Activated CD4-positive, alpha-beta T cell treated with anti-CD3 and anti-CD28 coated beads for 1 hour (primary cell): ENCODE measurements at regions not wholly inside any gene's neighbourhood (a gene's known extent, or its start where the extent isn't known, plus 50 kb on each side); places are given as distances from the start of the nearest gene placed in this dataset.
"Not testable (repeated sequence)": the region's sequence is repeated elsewhere in the genome, so short reads cannot be mapped to it uniquely, and the experiment has no call there.

ENCODE experiments used
- DNase-seq: peaks from one replicate; pipeline ENCODE4 v3.0.0-alpha.2; 2020

DNA sequence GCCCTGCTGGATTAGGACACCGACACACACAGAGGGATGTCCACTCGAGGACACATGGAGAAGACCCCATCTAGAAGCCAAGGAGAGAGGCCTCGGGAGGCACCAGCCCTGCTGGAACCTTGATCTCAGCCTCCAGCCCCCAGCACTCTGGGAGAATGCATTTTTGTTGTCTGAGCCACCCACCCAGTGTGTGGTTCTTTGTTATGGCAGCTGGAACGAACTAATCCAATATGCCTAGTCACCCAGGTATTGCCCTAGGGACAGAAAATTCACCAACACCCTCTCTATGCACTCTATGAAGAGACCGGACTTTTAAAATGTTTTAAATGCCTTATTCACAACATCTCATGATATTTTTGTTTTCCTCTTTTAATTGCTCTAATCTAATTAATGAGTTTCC is 117.4 kb downstream of the CRYAA start:
- no peak for DNase-seq

DNA sequence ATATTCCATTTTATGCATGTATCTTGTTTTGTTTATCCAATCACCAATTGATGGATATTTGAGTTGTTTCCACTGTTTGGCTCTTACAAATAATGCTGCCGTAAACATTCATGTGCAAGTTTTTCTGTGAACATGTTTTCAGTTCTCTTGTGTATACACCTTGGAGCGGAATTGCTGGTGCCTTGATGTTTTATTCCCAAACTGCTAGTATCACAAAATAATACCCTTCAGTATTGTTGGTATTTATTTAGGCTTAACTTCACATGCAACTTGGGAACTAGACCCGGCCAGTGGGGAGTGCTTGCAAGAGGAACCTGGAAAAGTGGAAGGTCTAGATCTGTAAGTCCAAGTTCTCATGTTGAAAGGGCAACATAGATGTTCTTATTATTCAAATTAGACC is 115.9 kb downstream of the CRYAA start:
- DNase-seq, result no peak

DNA sequence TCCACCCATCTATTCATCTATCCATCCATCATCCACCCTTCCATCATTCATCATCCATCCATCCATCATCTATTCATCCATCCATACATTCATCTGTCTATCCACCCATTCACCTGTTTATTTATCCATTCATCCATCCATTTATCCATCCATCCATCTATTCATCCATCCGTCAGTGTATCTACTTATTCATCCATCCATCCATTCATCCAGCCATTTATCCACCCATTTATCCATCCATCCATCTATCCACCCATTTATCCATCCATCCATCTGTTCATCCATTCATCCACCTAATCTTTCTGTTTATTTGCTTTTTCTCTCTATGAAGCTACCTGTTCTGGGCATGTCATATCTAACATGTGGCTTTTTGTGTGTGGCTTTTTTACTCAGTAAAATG is 115.4 kb downstream of the CRYAA start:
- DNase-seq, result no peak

DNA sequence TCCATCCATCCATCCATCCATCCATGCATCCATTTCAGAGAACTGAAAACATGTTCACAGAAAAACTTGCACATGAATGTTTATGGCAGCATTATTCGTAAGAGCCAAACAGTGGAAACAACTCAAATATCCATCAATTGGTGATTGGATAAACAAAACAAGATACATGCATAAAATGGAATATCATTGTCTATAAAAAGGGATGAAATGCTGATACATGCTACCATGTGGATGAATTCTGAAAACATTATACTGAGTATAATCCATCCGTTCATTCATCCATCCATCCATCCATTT is 115.1 kb downstream of the CRYAA start:
- DNase-seq, result not testable (repeated sequence)

DNA sequence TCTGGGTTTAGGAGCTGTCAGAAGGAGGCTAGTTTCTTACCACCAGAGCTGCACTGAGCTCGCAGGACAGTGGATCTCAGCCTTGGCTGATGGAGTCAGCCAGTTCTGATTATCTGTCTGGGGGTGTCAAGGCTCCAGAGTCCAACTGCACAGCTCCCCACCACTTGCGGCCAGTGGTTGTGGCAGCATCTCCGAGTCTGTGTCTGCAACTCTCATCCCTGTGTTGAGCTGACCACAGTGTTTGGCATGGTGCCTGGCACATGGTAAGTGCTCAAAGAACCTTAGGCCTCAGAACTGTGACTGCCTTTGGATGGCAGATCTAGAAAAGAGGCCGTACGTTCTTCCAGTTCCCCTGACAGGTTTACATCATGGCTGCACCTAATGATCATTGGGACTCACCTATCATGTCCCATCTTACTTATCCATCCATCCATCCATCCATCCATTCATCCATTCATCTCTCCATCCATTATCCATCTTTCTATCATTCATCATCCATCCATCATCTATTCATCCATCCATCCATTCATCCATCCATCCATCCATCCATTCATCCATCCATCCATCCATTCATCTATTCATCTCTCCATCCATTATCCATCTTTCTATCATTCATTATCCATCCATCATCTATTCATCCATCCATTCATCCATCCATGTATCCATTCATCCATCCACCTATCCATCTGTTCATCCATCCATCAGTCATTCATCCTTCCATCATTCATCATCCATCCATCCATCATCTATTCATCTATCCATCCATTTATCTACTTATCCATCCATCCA is 114.5 kb downstream of the CRYAA start:
- no peak for DNase-seq

DNA sequence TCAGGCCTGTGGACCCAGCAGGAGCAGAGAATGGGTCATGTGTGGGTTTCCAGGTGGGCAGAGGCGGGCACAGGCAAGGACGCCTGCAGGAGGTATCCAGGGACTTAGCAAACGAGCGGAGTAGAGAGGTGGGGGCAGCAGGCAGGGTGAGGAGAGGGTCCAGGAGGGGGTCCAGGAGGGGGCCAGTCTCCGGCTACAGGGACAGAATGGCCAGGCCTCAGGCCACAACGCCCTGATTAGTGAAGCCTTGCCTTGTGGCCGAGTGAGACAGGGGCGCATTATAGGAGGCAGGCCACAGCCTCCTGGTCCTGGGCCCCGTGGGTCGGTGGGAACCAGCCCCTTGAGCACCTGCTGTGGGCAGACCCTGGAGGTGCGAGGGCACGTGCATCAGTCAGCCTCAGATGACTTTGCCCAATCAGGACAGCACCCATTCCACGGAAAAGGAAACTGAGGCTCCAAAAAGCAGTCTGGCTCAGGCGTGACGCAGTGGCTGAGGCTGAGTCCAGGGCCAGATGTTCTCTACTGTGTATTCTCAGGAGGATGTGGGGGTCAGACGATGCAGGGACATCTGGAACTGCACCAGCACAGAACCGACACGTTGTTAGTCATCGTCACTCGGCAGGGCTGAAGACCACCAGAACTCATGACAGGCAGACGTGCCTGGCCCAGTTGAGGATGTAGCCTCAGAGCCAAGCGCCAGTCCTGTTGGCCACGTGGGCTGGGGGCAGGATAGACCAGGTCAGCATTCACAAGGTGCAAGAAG is 113.7 kb downstream of the CRYAA start:
- DNase-seq, result no peak

DNA sequence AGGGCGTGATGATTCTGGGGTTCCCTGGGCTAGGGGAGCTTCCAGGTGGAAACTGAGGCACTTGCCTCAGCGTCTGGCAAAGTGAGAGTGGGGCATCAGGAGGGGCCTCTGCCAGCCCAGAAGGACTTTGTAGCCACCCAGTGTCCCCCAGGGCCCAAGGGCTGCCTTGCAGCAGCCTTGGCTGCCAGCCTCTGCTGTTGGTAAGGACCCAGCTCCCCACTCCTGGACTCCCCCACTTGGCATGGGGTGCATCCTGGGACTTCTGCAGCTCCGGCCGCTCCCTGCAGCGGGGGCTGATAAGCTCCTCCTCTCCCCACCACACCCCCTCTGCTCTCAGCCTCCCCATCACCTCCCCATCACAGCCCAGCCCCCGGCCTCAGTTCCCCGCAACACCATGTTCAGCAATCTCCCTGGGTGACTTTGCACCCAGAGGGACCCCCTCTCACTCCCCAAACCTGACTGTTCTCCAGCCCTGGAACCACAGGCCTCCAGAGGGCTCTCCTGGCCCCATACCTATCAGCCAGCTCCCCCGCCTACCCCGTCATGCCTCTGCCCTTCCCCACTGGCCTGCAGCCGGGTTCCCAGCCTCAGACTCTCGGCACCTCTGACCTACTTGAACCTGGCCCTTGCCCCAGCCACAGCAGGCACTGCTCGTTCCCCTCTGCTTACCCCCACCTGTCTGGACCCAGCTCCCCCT is 113.0 kb downstream of the CRYAA start:
- DNase-seq, result no peak

DNA sequence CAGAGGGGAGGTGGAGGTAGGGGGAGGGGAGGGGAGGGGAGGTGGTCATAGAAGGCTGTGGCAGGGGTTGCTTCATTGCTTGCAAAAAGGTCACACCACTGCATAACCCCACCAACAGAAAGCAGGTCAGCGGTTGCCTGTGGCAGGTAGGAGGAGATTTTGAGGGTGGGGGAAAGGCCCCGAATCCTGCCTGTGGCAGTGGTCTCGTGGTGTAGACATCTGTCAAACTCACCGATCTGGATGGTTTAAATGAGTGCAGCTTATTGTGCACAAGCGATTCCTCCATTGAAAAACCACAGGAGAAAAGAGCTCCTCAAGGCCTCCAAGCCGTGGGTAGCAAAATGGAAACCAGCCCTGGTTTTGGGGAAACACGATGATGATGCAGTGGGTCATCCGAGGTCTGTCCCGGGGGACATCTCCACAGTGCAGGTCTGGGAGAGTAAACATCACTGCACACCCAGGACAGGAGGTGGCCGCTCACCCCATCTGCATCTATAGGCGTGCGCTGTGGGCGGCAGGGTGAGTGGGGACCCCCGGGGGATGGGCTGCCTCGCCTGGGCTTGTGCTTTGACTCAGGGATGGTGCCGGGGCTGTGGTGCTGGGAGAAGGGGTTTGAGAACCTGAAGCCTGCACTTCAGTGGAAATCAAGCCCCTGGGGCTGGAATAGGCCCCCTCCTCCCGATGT is 112.3 kb downstream of the CRYAA start:
- no peak for DNase-seq

DNA sequence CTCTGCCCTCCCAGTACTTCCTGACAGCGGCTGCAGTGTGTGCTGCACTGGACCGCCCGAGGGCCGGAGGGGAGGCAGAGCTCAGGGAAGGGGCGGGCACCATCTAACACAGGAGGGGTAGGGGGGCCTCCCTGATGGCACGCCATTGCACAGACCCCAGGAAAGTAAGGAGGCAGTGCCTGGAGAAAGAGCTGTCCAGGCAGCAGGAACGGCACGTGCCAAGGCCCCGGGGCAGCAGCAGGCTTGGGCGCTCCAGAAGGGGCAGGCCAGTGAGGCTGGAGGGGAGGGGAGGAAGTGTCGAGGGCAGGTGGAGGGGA is 110.7 kb downstream of the CRYAA start:
- DNase-seq, result no peak

DNA sequence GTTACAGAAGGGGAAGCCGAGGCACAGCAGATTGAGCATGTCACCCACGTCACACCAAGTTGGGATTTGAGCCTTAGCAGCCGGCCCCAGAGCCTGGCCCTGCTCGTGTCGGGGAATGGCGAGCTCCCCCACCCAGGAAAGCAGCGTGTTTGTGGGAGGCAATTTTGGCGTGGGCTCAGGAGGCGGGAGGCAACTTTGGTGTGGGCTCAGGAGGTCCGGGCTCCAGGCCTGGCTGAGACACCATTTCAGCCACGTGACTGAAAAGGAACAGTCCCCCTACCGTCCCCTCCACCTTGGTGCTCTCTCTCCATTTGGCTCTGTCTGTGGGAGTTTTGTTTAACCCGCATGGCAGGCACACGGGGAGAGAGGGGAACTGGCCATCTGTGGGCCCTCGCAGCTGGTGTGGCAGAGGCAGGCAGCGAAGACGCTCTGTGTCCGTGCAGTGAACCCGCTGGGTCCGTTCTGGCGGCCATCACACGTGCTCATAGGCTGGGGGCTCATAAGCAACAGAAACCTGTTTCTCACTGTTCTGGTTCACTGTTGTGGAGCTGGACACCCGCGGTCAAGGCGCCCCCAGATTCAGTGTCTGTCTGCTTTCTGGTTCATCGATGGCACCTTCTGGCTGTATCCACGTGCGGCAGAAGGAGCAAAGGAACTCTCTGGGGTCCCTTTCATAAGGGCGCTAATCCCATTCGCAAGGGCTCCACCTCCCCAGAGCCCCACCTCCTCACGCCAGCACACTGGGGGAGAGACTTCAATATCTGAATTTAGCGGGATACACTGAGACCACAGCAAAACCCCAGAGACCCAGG is 110.2 kb downstream of the CRYAA start:
- DNase-seq, result no peak

DNA sequence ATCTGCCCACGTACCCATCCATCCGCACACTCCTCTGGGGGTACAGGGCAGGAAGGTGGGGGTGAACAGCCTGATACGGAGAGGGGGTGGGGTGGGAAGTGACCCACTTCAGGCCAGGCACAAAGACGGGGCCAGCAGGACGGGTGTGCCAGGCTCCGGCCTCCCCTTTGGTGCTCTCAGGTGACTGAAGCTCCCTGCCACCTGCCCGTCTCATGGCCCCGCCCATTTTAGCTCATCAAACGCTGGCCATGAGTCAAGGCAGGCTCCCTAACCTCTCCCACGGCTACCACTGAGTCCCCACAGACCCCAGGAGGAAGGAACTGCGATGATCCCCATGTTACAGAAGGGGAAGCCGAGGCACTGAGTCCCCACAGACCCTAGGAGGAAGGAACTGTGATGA is 109.6 kb downstream of the CRYAA start:
- DNase-seq, result no peak

DNA sequence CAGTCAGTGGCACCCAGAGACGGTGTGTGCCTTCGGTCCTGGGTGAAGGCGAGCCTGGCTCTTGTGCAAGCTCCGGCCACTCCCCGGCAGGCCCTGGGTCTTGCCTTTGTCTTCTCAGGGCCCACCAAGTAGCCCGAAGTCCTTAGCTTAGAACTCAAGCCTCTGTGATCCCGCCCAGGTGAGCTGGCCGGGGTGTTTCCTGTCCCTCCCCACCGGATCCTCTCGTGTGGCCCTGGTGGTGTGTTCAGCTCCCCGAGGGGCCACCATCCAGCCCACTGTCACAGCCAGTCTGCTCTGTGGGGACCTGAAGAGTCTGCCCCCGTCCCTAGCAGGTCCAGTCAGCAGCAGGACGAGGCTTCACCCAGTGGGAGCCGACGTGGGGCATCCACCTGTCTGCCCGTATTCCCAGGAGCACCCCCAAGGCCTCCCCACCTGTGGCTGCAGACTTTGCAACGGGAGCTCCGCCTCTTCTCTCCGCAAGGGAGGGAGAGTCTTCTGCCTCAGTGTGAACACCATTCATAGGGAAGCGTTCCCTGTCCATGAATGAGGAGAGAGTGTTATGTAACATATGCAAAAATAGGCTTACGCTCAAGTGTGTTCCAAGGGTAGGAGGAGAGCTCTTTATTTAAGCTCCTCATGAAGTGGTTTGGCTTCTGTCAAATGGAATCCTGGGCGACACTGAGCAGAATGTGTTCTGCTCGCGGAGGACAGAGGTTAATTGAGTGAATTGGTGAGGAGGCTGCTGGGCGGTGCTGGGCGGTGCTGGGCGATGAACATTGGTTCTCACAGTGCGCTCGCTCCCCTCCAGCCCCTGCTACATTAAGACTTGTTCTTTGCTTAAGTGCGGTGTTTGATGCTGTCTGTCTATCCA is 108.9 kb downstream of the CRYAA start:
- no peak for DNase-seq

DNA sequence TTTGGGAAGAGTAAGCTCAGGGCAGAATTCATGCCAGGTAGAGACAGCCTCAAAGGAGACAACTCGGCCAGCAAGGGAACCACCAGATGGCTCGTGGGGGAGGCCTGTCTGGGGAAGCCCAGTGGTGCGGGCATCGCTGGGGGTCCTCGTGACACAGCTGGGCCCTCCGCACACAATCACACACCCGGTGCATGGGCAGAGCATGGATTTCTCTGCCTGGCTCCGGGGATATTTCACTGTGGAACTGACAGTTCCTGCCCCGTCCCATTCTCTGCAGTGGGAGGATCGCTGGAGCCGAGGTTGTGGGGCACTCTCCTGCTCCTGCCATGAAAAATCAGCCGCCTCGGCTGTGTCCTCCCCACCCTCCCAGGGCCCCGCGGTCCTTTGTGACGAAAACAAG is 108.0 kb downstream of the CRYAA start:
- no peak for DNase-seq

DNA sequence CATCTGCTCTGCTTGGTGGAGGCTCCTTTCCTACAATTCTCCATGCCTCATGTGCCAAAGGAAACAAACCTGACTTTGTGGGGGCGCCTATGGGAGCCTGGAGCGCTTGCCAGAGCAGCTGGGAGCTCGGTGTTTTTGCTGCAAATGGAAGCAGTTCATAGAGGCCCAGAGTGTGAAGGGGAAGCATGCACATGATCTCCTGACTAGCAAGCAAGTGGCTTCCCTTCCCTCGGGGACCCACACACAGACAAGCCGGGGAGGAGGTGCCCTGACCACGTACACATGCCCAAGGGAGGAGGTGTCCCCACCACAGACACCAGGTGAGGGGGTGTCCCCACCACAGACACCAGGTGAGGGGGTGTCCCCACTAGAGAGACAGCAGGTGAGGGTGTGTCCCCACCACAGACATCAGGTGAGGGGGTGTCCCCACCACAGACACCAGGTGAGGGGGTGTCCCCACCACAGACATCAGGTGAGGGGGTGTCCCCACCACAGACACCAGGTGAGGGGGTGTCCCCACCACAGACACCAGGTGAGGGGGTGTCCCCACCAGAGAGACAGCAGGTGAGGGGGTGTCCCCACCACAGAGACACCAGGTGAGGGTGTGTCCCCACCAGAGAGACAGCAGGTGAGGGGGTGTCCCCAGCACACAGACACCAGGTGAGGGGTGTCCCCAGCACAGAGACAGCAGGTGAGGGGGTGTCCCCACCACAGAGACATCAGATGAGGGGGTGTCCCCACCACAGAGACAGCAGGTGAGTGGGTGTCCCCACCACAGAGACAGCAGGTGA is 106.8 kb downstream of the CRYAA start:
- DNase-seq, result no peak

DNA sequence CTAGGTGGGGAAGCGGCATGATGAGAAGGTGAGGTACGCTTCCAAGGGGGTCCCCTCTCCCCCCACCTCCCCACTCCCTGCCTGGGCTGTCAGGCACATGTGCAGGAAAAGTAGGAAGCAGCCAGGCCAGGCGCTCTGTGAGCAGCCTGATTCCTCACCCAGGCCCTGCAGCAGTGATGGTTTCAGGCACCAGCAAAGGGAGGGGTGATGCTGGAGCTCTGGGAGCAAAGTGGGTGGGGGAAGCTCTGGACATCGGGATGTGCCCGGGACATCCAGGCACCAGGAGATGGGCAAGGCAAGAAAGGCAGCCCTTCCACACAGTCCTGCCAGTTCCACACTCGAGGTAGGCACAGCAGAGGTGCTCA is 106.1 kb downstream of the CRYAA start:
- DNase-seq, result no peak

DNA sequence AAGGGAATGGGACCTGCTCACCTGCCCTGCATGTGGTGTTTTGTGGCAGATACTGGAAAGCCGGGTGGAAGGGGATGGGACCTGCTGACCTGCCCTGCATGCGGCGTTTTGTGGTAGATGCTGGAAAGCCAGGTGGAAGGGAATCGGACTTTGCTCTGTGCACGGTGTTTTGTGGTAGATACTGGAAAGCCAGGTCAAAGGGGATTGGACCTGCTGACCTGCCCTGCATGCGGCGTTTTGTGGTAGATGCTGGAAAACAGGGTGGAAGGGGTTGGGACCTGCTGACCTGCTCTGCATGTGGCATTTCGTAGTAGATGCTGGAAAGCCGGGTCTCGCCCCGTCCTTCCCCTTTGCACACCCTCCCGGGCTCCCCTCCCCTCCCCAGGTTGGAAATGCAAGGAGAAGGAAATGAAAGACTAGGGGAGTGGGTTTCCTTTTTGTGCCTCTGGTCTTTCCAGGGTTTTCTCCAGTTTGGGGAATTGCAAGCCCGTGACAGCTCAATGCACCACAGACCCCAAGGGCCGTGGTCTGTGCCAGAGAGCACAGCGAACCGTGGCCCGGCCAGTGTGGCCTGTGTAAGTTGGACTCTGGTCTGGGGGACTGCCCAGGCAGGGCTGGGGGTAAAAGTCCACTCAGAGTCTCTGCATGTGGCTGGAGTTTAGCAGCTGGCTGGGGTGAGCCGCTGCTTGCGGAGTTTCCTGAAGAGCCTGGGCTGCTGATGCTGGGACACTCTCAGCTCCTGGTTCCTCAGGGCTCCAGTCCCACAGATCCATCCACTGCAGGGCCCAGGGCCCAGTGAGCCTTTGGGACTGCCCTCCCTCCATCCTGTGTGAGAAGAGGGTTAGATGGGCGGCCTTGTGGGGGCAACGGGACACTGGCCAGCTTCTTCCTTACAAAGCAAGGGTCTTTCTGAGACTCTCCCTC is 105.5 kb downstream of the CRYAA start:
- no peak for DNase-seq

DNA sequence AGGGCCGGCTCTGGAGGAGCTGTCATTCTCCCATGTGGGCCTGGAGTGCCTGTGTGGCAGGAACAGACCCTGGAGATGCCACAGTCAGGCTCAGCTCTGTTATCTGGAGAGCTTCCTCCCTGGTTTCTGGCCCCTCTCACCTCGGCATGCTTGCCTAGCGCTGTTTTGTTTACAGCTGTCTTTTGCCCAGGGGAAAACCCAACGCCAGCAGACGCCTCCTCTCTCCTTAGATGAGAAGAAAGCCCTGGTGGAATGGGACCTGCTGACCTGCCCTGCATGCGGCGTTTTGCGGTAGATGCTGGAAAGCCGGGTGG is 104.9 kb downstream of the CRYAA start:
- no peak for DNase-seq

DNA sequence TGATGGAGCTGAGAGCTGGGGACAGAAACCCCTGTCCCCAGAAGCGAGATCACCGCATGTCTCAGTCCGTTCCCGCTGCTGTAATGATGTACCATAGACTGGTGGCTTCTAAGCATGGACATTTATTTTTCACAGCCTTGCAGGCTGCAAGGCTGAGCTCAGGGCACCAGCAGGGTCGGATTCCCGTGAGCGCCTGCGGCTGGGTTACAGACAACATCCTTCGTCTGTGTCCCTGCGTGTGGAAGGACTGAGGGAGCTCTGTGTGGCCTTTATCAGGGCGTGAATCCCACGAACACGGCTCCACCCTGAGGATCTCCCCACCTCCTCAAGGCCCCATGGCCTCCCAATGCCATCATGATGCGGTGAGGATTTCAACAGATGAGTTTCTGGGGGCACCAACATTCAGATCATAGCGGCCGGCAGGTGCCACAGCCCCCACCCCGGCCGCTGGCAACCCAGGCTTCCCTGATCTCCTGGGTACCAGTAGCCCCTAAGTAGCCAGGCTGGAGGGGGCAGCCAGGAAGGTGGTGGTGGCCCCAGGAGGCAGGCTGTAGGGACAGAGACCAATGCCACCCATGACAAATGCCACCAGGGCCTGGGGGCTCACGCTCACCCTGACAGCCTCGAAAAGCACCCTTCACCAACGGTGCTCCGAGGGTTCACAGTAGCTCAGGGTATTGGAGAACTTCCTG is 104.4 kb downstream of the CRYAA start:
- DNase-seq, result no peak

DNA sequence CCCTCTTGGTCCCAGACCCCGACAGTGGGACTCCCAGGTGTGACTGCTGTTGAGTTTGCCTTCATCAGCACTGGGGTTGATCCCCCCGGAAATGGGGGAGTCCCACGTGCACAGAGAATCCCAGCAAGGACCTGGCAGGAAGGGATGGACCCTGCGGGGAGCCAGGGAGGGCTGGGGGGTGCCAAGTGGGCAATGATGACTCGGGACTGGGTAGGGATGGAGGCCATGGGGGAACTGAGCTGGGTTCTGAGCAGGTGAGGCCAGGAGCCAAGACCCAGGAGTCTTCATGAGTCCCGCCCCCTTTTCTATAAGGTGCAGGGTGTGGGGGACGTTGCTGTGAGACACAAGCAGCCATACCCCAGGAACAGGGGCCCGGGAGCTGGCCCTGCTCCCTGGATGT is 103.8 kb downstream of the CRYAA start:
- DNase-seq, result no peak
